GM12872 (cell line): ENCODE measurements at regions not wholly inside any gene's neighbourhood (a gene's known extent, or its start where the extent isn't known, plus 50 kb on each side); places are given as distances from the start of the nearest gene placed in this dataset.

Experiments used
- TF ChIP-seq, protein P1 (sequence below): IDR thresholded peaks from 3 replicates; pipeline ENCODE4 v1.5.1; 2011; ENCODE audit warnings: low read depth, mild to moderate bottlenecking, low read length, moderate library complexity; ENCODE audit not compliant: insufficient read depth

DNA sequence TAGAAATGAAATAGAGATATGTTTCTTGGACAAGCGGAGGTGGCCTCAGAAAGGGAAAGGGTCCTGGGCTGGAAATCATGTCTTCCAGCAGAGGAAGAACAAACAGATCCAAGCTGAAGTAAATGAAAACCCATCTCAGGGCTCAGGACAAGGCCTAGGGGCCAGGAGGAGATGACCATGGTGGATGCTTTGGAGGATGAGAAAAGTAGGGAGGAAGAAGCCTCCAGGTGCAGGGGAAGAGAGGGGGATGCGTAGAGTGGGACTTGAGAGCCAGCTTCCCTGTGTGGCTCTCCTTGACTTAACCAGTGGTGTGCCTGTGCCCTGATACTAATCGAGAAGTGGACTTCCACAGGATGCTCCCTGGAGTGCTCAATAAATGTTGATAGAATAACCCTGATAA, 203.2 kb downstream of the FAM43A start:
- TF ChIP-seq, protein P1, sequence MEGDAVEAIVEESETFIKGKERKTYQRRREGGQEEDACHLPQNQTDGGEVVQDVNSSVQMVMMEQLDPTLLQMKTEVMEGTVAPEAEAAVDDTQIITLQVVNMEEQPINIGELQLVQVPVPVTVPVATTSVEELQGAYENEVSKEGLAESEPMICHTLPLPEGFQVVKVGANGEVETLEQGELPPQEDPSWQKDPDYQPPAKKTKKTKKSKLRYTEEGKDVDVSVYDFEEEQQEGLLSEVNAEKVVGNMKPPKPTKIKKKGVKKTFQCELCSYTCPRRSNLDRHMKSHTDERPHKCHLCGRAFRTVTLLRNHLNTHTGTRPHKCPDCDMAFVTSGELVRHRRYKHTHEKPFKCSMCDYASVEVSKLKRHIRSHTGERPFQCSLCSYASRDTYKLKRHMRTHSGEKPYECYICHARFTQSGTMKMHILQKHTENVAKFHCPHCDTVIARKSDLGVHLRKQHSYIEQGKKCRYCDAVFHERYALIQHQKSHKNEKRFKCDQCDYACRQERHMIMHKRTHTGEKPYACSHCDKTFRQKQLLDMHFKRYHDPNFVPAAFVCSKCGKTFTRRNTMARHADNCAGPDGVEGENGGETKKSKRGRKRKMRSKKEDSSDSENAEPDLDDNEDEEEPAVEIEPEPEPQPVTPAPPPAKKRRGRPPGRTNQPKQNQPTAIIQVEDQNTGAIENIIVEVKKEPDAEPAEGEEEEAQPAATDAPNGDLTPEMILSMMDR: no peak

DNA sequence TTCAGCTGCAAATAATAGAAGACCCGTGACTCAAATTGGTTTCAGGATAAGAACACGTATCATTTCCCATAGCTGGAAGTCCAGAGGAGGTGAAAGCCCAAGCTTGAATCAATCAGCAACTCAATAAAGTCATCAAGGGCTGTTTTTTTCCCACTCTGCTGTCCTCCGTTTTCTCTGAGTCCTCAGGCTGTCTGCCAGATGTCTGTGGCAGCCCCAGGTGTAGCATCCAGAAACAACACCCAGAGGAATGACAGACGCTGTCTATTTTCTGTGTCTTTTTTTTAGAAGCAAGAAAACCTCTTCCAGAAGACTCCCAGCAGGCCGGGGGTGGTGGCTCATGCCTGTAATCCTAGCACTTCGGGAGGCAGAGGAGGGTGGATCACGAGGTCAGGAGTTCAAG, 204.4 kb downstream of the FAM43A start:
- TF ChIP-seq, protein P1: no peak

DNA sequence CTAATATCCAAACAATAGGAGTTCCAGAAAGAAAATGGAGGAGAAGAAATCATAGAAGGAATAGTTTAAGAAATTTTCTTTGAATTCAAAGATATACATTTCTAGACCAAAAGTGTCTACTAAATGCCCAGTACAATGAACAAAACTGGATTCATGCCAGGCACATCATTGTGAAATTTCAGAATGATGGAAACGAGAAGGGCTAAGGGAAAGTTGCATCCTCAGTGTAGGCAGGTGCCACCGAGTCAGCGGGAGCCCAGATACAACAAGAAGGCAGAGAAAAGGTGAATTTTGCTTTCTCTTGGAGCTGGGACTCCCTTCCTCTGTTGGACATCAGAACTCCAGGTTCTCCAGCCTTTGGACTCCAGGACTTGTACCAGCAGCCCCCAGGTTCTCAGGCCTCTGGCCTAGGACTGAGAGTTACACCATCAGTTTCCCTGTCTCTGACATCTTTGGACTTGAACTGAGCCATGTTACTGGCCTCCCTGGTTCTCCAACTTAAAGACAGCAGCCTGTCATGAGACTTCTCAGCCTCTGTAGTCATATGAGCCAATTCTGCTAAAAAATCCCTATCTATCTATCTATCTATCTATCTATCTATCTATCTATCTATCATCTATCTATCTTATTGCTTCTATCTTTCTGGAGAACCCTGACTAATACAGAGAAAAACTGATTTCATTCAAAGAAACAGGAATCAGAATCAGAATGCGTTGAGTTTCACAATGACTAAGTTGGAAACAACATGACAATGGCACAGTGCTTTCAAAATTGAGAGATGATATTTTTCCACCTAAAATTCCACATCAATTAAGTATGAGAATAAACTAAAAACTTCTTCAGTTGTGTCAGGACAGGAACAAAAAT, 207.7 kb downstream of the FAM43A start:
- TF ChIP-seq, protein P1: no peak

DNA sequence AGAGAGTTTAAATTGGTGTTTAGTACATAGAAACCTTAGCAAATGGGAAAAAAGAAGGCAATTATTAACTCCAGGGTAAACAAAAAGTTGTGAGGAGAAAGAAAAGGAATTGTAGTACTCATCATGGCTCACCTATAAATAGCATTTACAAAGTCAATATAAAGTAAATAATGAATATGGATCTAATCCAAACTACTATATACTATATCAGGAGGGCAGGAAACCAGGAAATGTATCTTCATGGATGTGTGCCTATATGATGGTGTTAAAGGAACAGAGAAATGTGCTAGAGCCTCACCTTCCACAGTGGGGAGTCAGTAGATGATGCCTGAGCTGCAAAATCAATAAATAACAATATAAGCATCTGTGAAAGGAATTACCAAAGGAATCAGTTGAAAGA, 208.9 kb downstream of the FAM43A start:
- TF ChIP-seq, protein P1: no peak

DNA sequence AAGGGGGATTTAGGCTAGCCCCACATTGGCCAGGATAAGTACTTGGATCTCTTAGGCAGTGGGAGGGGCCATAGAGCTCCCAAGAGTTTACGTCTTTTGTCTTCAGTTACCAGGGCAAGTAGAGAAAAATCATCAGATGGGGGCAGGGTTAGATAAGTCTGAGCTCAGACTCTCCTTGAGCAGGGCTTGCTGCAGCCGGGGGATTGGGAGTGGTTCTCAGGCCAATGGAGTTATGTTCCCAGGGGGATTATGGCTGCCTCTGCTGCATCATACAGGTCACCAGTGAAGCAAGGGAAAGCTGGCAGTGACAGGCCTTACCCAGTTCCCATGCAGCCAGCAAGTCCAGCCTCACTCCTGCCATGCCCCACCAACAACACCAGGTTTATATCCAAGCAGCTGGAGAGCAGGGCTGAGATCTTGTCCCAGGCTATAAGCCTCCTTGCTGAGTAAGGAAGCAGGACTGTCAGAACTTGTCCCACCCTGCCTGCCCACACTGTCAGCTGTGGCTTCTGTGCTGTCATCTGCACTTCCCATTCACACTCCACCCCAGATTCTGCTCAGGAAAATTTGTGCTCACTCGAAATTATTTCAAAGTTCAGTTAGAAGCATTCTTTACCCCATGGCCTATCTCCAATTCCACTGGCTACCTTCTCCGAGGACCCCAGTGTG, 215.3 kb downstream of the FAM43A start:
- TF ChIP-seq, protein P1: no peak

DNA sequence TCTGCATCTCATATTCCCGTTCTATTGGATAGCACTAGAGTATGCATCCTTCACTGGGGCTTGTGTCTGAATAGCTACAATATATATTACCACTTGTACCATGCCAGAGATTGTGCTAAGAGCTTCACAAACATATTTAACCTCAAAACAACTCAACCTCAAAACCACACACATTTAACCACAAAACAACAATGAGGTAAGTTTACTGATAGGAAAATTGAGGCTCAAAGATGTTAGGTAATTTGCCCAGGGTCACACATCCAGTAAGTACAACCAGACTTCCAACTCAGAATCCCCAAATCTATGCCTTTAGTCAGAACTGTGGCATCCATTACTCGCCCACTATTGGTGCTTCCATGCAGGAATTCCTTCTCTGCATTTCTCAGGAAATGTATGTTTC, 220.0 kb downstream of the FAM43A start:
- TF ChIP-seq, protein P1: no peak

DNA sequence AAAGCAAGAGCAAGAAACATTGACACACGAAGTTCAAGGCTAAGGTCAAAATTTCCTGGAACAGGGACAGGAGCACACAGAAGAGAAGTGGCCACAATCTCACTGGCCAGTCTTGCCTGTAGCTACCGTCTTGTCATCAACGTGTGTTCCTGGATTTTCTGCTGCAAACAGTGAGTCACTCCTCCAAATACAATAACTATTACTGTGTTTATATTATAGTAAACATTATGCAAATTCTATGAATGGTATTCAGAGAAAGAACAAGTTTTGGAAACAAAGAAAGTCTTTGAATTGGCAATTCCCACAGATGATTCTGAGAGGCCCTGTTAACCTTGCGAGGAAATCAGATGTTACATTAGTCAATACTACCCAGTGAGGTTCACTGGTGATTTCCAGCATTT, 220.5 kb downstream of the FAM43A start:
- TF ChIP-seq, protein P1: no peak
